HCT116 (cell line): ENCODE measurements at regions not wholly inside any gene's neighbourhood (a gene's known extent, or its start where the extent isn't known, plus 50 kb on each side); places are given as distances from the start of the nearest gene placed in this dataset.

Experiments used
- ATAC-seq: fragments of 200-7000 bp; cut with Tn5 transposase; 2 replicates; pipeline ENCODE4 v1.9.1; 2020; ENCODE audit warnings: mild to moderate bottlenecking, moderate library complexity
- BruUV-seq: library from RNA; stranded (reverse); fragments of 400-500 nt; replicated peaks from 2 replicates; lab custom pipeline; 2021; lab: Mats Ljungman, UMichigan
- CTCF ChIA-PET: fragments of 300-600 bp; sonication (Branson Sonifier 250); formaldehyde crosslinking; loops from one replicate; lab custom pipeline; 2021; ENCODE audit warnings: antibody characterized with exemption; lab: Charles Lee
- POLR2A ChIA-PET: fragments of 300-600, 350-600 bp; sonication (Branson Sonifier 250); formaldehyde crosslinking; loops from one replicate; lab custom pipeline; 2021; ENCODE audit warnings: antibody characterized with exemption; lab: Charles Lee
- RAD21 ChIA-PET, 2 experiments: fragments of 300-600 bp; sonication (Branson Sonifier 250); formaldehyde crosslinking; loops; one replicate each; lab custom pipeline; 2023; ENCODE audit warnings: low total read pairs in 2 of 2; ENCODE audit not compliant: uncharacterized antibody in 2 of 2, unreplicated experiment in 2 of 2, low non-redundant PET in 1 of 2; lab: Charles Lee
- DNase-seq: peaks from one replicate; pipeline ENCODE4 v3.0.0-alpha.2; 2010; ENCODE audit warnings: low read depth, low spot score
- H2AFZ ChIP-seq: fragments of 200-600 bp; shearing (Covaris generic), sonication (generic); 2 replicates; pipeline ENCODE4 v1.6.1; 2017; ENCODE audit warnings: low read depth, mixed run types, mixed read lengths, antibody characterized with exemption, low read length; ENCODE audit not compliant: poor library complexity, severe bottlenecking
- H3K27ac ChIP-seq: 2 replicates; pipeline ENCODE4 v1.5.1; 2012; ENCODE audit warnings: low read depth, low read length
- H3K27me3 ChIP-seq: fragments of 200-600 bp; sonication (generic); 2 replicates; pipeline ENCODE4 v1.6.1; 2016; ENCODE audit warnings: mixed run types, low read length, mixed read lengths; ENCODE audit not compliant: insufficient read depth
- H3K36me3 ChIP-seq, 2 experiments: fragments of 200-500 bp in 1 of 2; fragments of 200-600 bp in 1 of 2; sonication (Bioruptor generic) in 1 of 2; sonication (generic) in 1 of 2; 2 replicates each; pipeline versions ENCODE4 v1.5.1 to v1.6.1; 2014 to 2016; ENCODE audit warnings: low read length in 2 of 2, inconsistent platforms in 1 of 2, mixed read lengths in 1 of 2, mixed run types in 1 of 2; ENCODE audit not compliant: insufficient read depth in 2 of 2, control insufficient read depth in 1 of 2
- H3K4me1 ChIP-seq, 2 experiments: fragments of 200-600 bp in 1 of 2; sonication (generic) in 1 of 2; 2 replicates each; pipeline versions ENCODE4 v1.5.1 to v1.6.1; 2012 to 2017; ENCODE audit warnings: low read length in 2 of 2, inconsistent platforms in 1 of 2, mild to moderate bottlenecking in 1 of 2, mixed read lengths in 1 of 2, mixed run types in 1 of 2, moderate library complexity in 1 of 2; ENCODE audit not compliant: insufficient read depth in 2 of 2, control insufficient read depth in 1 of 2
- H3K4me2 ChIP-seq: fragments of 200-600 bp; sonication (generic); 2 replicates; pipeline ENCODE4 v1.6.1; 2017; ENCODE audit warnings: mixed run types, low read length, mixed read lengths
- H3K4me3 ChIP-seq, 2 experiments: fragments of 200-600 bp in 1 of 2; sonication (generic) in 1 of 2; replicated peaks in 1 of 2; 2 replicates each; pipeline ENCODE4 v1.5.1; 2011 to 2016; ENCODE audit warnings: low read length in 2 of 2, control low read depth in 1 of 2, low read depth in 1 of 2, mild to moderate bottlenecking in 1 of 2, mixed read lengths in 1 of 2, mixed run types in 1 of 2
- H3K79me2 ChIP-seq: fragments of 200-600 bp; sonication (generic); 2 replicates; pipeline ENCODE4 v1.6.1; 2017; ENCODE audit warnings: mild to moderate bottlenecking, mixed run types, low read length, moderate library complexity, mixed read lengths; ENCODE audit not compliant: insufficient read depth
- H3K9ac ChIP-seq: fragments of 200-600 bp; sonication (generic); 2 replicates; pipeline ENCODE4 v1.6.1; 2016; ENCODE audit warnings: low read length, mixed read lengths
- H3K9me2 ChIP-seq: fragments of 200-600 bp; sonication (generic), shearing (Covaris generic); 2 replicates; pipeline ENCODE4 v1.6.1; 2017; ENCODE audit warnings: mixed run types, mild to moderate bottlenecking, moderate library complexity; ENCODE audit not compliant: insufficient read depth
- H3K9me3 ChIP-seq, 2 experiments: fragments of 200-500 bp in 1 of 2; fragments of 200-600 bp in 1 of 2; sonication (Bioruptor generic) in 1 of 2; sonication (generic) in 1 of 2; 2 replicates each; pipeline ENCODE4 v1.6.1; 2014 to 2017; ENCODE audit warnings: low read length in 2 of 2, mixed read lengths in 2 of 2, inconsistent platforms in 1 of 2, low read depth in 1 of 2, mild to moderate bottlenecking in 1 of 2, mixed run types in 1 of 2, moderate library complexity in 1 of 2; ENCODE audit not compliant: control insufficient read depth in 1 of 2, insufficient read depth in 1 of 2
- H4K20me1 ChIP-seq: fragments of 200-600 bp; sonication (generic), shearing (Covaris generic); 2 replicates; pipeline ENCODE4 v1.6.1; 2017; ENCODE audit warnings: mixed run types, mild to moderate bottlenecking, moderate library complexity; ENCODE audit not compliant: insufficient read depth
- CBX3 ChIP-seq: IDR thresholded peaks from 2 replicates; pipeline ENCODE4 v1.6.1; 2012; ENCODE audit warnings: low read depth
- CEBPB ChIP-seq: IDR thresholded peaks from 2 replicates; pipeline ENCODE4 v1.6.1; 2012; ENCODE audit warnings: low read depth
- EZH2phosphoT487 ChIP-seq: fragments of 200-600 bp; IDR thresholded peaks from 2 replicates; pipeline ENCODE4 v1.6.1; 2018; ENCODE audit warnings: antibody characterized with exemption, borderline replicate concordance
- POLR2AphosphoS5 ChIP-seq: IDR thresholded peaks from 2 replicates; pipeline ENCODE4 v1.6.1; 2011; ENCODE audit warnings: mild to moderate bottlenecking, low read depth, low read length, moderate library complexity
- RAD21 ChIP-seq: IDR thresholded peaks from 2 replicates; pipeline ENCODE4 v1.6.1; 2012; ENCODE audit warnings: low read depth, mild to moderate bottlenecking
- SRF ChIP-seq: IDR thresholded peaks from 2 replicates; pipeline ENCODE4 v1.6.1; 2012; ENCODE audit warnings: low read depth
- TCF7L2 ChIP-seq: IDR thresholded peaks from 2 replicates; pipeline ENCODE4 v1.7.0; 2011; ENCODE audit warnings: borderline replicate concordance, inconsistent platforms; ENCODE audit not compliant: insufficient read depth, insufficient read length; ENCODE audit errors: extremely low read depth
- ZBTB33 ChIP-seq: IDR thresholded peaks from 2 replicates; pipeline ENCODE4 v1.6.1; 2011; ENCODE audit warnings: mild to moderate bottlenecking, low read length, moderate library complexity; ENCODE audit not compliant: insufficient replicate concordance; ENCODE audit errors: extremely low read depth
- intact Hi-C: fragments of 100-400 bp; cut with micrococcal nuclease; formaldehyde crosslinking; loops from 2 replicates; pipeline ENCODE4 v1.10.0; 2022

- CTCF ChIA-PET: no interaction called here
- TF ChIP-seq TCF7L2: no peak
- no peak for TF ChIP-seq ZBTB33
- no peak for TF ChIP-seq EZH2phosphoT487
- TF ChIP-seq POLR2AphosphoS5: no peak
- TF ChIP-seq CBX3: no peak
- TF ChIP-seq RAD21: no peak
- TF ChIP-seq CEBPB: no peak
- no peak for TF ChIP-seq SRF
These were observed 103.0 kb upstream of the RARB start for GRCh38 chr3:25324954-25325655.

More at GRCh38 chr3:25324954-25325655, 103.0 kb upstream of the RARB start:
- RAD21 ChIA-PET: no interaction called here
- Histone ChIP-seq H4K20me1 (no peaks in the 10 kb centered on the region), H3K79me2 (no peaks in the 10 kb centered on the region), H3K36me3 (no peaks in the 10 kb centered on the region), H3K27ac (no peak overlapping the region), H3K27me3 (peaks cover 9% of the 10 kb centered on the region; the same call in 1 of the 2 replicates), H3K9me3 (no peaks in the 10 kb centered on the region), H3K4me3 (no peak overlapping the region), H3K4me2 (no peak overlapping the region), H3K4me1 (no peaks in the 10 kb centered on the region), H3K9me2 (no peaks in the 10 kb centered on the region), H3K9ac (no peak overlapping the region), H2AFZ (no peak overlapping the region)
- DNase-seq (no peak), ATAC-seq (no peak)
- intact Hi-C loops: no loop called here
- BruUV-seq: no TSS peak
- POLR2A ChIA-PET: no interaction called here
